Muscle of back (tissue), 3 donors: ENCODE measurements at regions not wholly inside any gene's neighbourhood (a gene's known extent, or its start where the extent isn't known, plus 50 kb on each side); places are given as distances from the start of the nearest gene placed in this dataset.

Experiments
- DNase-seq, 3 donors: peaks; one replicate each; pipeline versions ENCODE4 v3.0.0 to v3.0.0-alpha.2; 2013

DNA sequence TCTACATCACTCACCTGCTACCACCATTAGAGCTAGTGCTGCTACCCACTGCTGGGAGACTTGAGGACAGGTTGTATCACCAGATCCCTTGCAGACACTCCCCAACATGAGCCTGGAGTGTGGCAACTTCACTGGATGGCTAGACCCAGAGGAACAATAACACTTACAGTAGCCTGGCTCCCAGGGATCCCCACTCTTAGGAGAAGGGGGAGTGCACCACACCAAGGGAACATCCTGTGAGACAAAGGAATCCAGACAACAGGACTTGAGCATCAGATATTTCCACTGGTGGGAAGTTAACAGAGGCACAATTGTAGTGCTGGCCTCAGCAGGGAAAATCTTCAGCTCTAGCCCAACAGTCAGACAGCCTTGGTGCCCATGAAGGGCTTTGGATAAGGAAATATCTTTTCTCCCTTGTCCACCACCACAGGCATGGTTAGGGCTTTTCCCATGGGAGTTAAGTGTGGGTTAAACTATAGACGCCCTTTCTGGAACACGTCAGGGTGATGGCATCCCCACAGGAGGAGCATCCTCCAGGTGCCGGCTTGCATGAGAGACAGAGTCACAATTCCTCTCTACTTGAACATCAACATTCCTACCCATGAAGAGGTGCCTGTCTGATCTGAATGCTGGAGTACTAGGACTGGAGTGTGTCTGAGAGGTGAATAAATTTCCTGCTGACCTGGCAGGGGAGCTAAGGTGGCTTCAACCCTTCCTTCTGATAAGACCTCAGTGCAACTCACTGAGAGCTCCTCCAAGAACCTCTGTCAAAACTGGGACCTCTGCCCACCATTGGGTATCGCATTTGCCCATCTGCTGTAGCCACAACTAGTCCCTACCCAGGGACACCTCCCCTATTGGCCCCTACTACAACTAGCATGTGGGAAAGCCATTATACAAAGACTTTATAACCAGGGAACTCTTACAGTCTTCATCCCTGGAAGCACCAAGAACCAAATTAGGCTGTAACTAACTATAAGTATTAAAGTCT, 55.4 kb upstream of the SIRPG start:
- DNase-seq = no peak

DNA sequence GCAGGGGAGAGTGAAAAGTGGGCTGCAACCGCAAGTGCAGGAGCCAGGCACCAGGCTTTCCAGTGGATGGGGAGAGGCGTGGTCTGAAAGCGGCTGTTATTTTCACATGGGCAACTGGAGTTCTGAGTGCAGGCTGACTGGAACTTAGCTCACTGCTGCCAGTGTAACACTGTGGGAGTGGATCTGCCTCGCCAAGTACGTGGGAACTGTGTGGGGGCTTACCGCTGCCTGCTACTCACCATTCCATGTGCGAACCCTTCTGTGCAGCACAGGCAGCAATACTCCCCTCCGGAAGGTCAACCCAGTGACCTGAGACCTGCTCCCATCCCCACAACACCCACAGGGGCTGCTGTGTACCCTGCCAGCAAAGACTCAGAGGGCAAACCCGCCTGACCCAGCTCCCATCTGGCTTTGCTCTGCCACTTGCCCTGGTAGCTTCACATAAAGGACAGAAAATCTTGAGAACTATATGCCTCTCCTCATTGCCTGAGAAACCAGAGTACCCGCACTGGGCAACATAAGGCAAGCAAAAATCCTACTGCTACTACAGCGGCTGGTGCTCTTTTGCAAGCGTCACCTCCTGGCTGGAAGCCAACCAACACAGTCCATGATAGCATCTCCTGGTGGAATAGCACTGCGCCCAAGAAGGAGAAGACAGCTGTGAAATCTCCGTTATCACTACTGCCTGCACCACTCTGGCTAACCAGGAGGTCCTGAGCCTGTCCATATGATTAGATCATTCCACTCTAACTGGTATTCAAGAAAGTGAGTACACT, 54.4 kb upstream of the SIRPG start:
- DNase-seq = no peak

DNA sequence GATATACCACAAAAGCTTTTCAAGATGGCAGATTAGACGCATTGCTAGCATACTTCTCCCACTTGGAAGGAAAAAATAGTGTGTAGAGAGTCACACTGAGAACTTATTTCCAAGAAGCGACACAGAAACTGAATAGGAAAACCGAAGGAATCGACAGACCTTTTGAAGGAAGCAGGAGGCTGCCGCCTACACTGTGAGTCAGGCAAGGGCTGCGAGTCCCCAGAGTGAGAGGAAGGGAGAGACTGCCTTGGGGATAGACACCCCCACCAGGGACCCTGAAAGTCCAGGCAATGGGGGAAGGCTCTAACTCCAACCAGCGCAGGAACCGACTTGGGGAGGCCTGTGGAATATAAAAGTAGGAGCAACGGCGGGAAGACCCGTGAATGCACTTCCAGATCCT, 53.7 kb upstream of the SIRPG start:
- DNase-seq = no peak

DNA sequence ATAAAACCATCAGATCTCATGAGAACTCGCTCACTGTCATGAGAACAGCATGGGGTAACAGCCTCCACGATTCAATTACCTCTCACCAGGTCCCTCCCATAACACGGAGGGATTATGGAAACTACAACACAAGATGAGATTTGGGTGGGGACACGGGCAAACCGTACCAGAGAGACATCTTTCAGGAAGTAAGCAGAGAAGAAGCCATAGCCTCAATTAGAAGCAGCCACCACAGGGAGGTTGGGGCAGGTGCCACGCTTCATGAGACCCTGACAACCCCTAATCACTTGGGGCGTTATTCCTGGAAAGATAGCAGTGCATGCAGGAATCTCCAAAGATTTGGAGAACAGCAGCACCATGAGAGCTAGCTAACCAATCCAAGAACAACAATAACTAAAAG, 52.9 kb upstream of the SIRPG start:
- DNase-seq = no peak

DNA sequence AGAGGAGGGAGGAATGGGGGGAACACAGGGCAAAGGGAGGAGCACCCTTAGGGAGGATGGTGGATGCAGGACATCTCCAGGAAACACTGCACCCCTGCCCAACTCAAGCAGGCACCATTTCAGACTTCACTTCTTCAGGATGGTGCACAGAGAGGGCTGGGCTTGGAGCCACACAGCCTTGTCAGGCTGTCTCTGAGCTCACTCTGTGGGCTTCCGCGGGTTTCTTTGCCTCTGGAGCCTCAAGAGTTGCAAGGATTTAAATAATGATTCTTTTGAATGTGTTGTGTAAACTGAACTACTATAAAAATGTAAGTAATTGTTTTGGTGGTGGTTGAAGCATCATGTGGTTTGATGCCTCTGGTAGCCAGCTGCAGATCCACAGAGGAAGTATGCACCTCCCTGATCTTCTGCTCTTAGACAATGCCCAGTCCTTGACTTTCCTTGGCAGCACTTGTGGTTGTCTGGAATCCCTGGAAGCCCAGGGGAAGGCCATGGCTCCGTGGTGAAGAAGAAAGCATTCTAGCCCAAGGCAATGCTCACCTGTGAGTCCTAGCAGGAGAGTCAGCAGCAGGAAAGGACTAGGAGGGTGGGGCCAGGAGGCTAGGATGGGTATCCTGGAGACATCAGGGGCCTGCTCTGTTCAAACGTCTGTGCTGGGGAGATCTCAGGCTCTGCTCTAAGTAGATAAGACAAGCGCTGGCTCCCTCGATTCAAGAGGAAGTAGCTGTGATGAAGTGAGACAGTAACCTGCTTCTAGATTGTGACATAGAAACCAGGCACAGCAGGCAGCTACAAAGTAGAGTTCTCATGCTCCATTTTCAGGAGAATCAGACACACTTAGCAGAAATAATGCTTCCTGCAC, 50.2 kb upstream of the SIRPG start:
- DNase-seq = no peak
